Activated naive CD4-positive, alpha-beta T cell treated with anti-CD3 and anti-CD28 coated beads, Interleukin-2, amount 50 U/mL, for 24 hours (primary cell): ENCODE measurements at regions not wholly inside any gene's neighbourhood (a gene's known extent, or its start where the extent isn't known, plus 50 kb on each side); places are given as distances from the start of the nearest gene placed in this dataset.

Experiments used
- H3K27ac Mint-ChIP-seq: one replicate; pipeline ENCODE4 v1.8.0; 2021; ENCODE audit warnings: mild to moderate bottlenecking, mixed read lengths
- H3K27me3 Mint-ChIP-seq: one replicate; pipeline ENCODE4 v1.8.0; 2021; ENCODE audit warnings: mixed read lengths
- H3K36me3 Mint-ChIP-seq: one replicate; pipeline ENCODE4 v1.8.0; 2021; ENCODE audit warnings: mixed read lengths
- H3K4me1 Mint-ChIP-seq: one replicate; pipeline ENCODE4 v1.8.0; 2021; ENCODE audit warnings: mixed read lengths
- H3K4me3 Mint-ChIP-seq: one replicate; pipeline ENCODE4 v1.8.0; 2021; ENCODE audit warnings: mild to moderate bottlenecking, mixed read lengths
- H3K9me3 Mint-ChIP-seq: one replicate; pipeline ENCODE4 v1.8.0; 2021; ENCODE audit warnings: mixed read lengths

DNA sequence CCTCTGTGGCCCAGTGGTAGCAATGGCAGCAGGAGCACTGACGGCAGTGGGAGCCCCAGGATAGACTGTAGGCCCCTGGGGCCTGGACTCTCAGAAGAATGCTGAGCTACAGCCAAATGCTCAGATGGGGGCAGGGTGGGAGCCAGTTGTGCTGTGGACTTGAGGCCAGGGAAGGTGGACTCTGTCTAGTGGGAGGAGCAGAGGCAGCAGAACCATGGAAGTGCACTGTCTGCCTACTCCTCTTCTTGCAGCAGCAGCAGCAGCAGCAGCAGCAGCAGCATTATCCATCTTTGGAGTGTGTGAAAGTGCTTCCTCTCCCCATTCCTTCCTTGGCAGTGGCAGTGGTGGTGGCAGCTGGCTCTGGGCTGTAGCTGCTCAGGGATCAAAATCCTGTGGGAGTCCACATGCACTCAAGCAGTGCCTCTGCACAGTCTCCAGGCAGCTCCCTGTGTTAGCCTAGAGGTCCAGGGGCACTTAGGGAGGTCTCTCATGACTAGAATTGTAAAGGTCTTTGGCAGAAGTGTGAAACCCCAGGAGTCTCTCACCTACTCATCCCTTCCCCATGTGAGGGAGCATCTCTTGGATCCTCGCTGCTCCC, 917.9 kb upstream of the B3GALT2 start:
- H3K27me3 Mint-ChIP-seq = no peaks in the 10 kb centered on the region

DNA sequence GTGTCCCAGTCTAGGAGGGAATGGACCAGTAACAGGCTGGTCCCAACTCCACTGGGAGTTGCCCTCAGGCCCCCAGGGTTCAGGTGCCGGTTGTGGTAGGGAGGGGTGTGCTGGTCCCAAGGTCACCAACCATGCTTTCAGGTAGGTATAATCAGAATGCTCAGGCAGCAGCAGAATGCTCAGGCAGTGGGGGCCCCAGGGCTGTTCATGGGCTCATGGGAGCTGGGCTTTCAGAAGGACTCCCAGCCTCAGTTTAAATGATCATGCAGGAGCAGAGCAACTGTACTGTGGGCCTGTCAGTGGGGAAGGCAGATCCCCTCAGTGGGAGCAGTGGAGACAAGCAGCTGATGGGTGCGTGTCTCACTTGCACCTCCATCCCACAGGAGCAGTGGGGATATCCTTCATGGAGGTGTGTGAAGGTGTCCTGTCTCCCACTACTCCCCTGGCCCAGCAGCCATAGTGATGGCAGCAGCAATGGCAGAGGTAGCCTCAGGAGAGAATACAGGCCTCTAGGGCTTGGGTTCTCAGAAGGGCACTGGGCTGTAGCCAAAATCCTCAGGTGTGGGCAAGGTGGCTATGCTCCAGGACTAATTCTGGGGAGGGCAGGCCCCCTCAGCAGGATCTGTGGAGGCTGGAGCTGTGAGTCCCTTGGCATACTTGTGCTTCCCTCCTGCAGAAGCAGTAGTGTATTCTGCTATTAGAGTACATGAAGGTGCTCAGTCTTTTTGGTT, 917.3 kb upstream of the B3GALT2 start:
- no peaks in the 10 kb centered on the region for H3K27me3 Mint-ChIP-seq
- no peak overlapping the region for H3K4me3 Mint-ChIP-seq
- H3K36me3 Mint-ChIP-seq = no peaks in the 10 kb centered on the region
- no peak overlapping the region for H3K27ac Mint-ChIP-seq
- no peaks in the 10 kb centered on the region for H3K9me3 Mint-ChIP-seq
- H3K4me1 Mint-ChIP-seq = peaks cover 7% of the 10 kb centered on the region

More for the DNA sequence above, 917.9 kb upstream of the B3GALT2 start:
- peaks cover 7% of the 10 kb centered on the region for H3K4me1 Mint-ChIP-seq
- no peaks in the 10 kb centered on the region for H3K36me3 Mint-ChIP-seq
- no peak overlapping the region for H3K4me3 Mint-ChIP-seq
- no peaks in the 10 kb centered on the region for H3K9me3 Mint-ChIP-seq
- H3K27ac Mint-ChIP-seq = no peak overlapping the region

DNA sequence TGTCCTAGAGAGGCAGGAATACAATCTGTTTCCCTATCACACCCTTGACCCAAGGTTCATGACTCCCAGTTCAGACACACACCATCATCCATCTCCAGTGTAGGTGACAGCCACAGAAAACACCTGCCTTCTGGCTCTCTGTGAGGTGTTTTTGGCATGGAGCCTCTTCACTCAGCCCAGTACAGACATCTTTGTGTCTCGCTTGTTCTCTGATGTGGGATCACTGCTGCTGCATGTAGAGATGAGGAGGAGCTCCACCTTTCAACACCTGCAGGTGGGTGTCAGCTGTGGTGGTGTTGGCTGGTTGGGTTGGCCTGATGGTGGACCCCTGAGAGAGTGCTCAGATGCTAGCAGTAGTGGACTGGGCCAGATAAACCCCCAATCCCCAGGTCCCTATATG, 916.7 kb upstream of the B3GALT2 start:
- H3K27ac Mint-ChIP-seq = no peak overlapping the region
- no peaks in the 10 kb centered on the region for H3K9me3 Mint-ChIP-seq

DNA sequence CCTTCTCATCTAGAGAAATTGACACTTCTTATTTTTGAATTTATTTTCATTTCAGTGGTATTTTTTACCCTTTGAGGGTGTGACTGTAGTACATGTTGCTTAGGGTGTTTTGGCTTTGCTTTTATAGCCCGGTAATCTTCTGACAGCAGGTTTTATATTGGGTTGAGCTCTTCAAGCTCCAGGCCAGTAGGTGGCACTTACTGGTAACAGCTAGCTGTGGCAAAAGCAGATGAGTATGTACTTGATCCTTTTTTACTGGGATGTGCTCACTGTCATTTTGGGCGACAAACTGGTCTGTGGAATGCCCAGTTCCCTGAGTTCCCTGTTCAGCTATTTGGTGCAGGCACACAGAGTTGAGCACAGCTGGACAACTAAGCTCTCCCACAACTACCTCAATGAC, 916.2 kb upstream of the B3GALT2 start:
- no peaks in the 10 kb centered on the region for H3K36me3 Mint-ChIP-seq
- H3K27me3 Mint-ChIP-seq = no peaks in the 10 kb centered on the region
- H3K4me1 Mint-ChIP-seq = peaks cover 7% of the 10 kb centered on the region
- H3K9me3 Mint-ChIP-seq = no peaks in the 10 kb centered on the region
- H3K27ac Mint-ChIP-seq = no peak overlapping the region
- H3K4me3 Mint-ChIP-seq = no peak overlapping the region

More for the DNA sequence above, 916.7 kb upstream of the B3GALT2 start:
- no peaks in the 10 kb centered on the region for H3K36me3 Mint-ChIP-seq
- H3K4me1 Mint-ChIP-seq = peaks cover 7% of the 10 kb centered on the region
- no peaks in the 10 kb centered on the region for H3K27me3 Mint-ChIP-seq
- H3K4me3 Mint-ChIP-seq = no peak overlapping the region

DNA sequence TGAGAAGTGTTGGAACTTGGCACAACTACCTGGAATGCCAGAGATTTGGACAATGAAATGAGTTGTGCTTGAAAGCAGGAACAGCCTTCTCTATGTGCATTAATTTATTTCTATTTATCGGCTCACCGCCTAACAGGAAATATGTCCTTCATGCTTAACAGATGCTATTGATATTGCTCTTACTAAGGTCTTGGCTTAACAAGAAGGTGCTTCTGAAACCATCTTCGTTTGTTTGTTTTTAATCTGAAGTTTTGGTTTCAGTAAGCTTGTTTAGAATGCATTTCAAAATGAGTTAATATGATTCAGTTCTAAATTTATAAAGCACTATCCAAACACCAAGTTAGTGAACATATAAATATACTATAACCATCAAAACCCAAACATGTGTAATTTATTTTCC, 898.3 kb upstream of the B3GALT2 start:
- H3K4me3 Mint-ChIP-seq = no peak overlapping the region
- H3K27me3 Mint-ChIP-seq = no peaks in the 10 kb centered on the region
- H3K27ac Mint-ChIP-seq = no peak overlapping the region
- H3K36me3 Mint-ChIP-seq = no peaks in the 10 kb centered on the region
- H3K4me1 Mint-ChIP-seq = no peaks in the 10 kb centered on the region
- no peaks in the 10 kb centered on the region for H3K9me3 Mint-ChIP-seq

DNA sequence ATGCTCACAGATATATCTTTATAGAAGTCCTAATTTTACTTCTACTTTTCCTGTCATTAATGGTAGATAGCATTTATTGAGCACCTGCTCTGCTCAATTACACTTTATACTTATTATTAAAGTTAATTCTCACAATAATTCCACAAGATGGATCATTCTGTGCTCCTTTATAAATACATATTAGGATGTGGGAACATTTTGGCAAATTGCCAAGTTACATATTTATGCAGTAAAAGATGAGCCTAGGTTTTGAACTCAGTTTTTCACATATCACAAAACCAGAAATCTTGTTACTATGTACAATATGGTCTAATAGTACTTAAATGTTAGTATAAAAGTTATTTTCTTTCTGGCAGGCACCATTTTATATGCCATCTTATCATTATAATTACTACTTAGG, 895.0 kb upstream of the B3GALT2 start:
- no peak overlapping the region for H3K27ac Mint-ChIP-seq
- no peaks in the 10 kb centered on the region for H3K9me3 Mint-ChIP-seq

DNA sequence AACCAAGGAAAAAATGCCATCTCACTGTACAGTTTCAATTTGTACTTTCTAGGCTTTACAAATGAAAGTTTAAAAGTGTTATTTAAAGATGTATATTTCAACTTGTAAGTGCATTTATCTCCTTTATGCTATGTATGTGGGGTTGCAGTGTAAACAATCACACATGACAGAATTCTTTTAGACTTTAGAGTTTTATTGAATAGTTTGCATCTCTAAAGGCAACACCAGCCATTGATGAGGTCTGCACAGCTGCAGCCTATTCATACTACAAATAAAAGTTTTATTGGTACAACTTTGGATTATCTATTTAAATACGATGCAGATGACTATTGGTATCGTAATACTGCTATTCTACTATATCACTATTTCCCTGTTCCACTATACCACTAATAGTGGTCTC, 894.4 kb upstream of the B3GALT2 start:
- H3K36me3 Mint-ChIP-seq = no peaks in the 10 kb centered on the region
- H3K27ac Mint-ChIP-seq = no peak overlapping the region
- H3K9me3 Mint-ChIP-seq = no peaks in the 10 kb centered on the region
- H3K27me3 Mint-ChIP-seq = no peaks in the 10 kb centered on the region
- H3K4me3 Mint-ChIP-seq = no peak overlapping the region
- no peaks in the 10 kb centered on the region for H3K4me1 Mint-ChIP-seq

More for the DNA sequence above, 895.0 kb upstream of the B3GALT2 start:
- Mint-ChIP-seq H3K4me3 (no peak overlapping the region), H3K4me1 (no peaks in the 10 kb centered on the region), H3K27me3 (no peaks in the 10 kb centered on the region), H3K36me3 (no peaks in the 10 kb centered on the region)

DNA sequence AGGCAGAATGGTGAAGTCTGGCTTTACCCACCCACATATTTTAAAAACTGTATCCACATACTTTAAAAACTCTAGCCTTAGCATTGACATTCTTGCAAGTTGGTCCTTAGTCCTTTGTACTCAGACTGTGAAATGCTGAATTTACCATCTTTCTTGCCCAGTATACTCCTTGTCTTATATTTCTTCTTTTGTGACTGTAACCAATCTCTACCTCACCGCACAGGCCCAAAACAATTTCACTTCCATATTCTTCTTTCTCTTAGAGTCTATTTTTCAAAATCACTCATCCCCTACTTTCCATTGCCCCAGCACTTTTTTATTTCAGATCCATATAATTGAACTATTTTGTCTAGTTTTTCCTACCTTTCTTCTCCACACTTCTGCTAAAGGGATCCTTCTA, 892.4 kb upstream of the B3GALT2 start:
- H3K4me1 Mint-ChIP-seq = no peaks in the 10 kb centered on the region
- no peaks in the 10 kb centered on the region for H3K9me3 Mint-ChIP-seq
- no peaks in the 10 kb centered on the region for H3K27me3 Mint-ChIP-seq
- H3K36me3 Mint-ChIP-seq = no peaks in the 10 kb centered on the region
- no peak overlapping the region for H3K27ac Mint-ChIP-seq
- H3K4me3 Mint-ChIP-seq = no peak overlapping the region

DNA sequence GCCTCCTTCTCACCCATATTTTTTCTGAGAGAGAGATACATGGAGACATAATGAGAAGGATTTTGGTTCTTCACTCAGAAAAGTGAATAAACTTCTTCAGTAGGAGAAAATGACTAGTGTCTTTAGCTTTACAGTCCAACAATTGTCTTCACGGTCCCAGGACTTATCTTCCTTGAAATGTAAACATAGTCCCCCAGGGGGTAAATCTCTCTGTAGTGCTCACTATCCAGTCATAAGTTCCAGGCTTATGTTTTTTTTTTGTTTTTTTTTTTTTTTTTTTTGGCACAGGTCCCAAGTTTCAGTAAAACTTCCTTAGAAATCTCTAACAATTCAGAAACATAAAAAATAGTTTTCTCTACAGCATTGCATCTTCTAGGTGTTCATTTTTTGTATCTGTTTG, 890.2 kb upstream of the B3GALT2 start:
- H3K4me1 Mint-ChIP-seq = no peaks in the 10 kb centered on the region
- H3K4me3 Mint-ChIP-seq = no peak overlapping the region
- no peaks in the 10 kb centered on the region for H3K36me3 Mint-ChIP-seq
- no peak overlapping the region for H3K27ac Mint-ChIP-seq
- no peaks in the 10 kb centered on the region for H3K9me3 Mint-ChIP-seq
- no peaks in the 10 kb centered on the region for H3K27me3 Mint-ChIP-seq

DNA sequence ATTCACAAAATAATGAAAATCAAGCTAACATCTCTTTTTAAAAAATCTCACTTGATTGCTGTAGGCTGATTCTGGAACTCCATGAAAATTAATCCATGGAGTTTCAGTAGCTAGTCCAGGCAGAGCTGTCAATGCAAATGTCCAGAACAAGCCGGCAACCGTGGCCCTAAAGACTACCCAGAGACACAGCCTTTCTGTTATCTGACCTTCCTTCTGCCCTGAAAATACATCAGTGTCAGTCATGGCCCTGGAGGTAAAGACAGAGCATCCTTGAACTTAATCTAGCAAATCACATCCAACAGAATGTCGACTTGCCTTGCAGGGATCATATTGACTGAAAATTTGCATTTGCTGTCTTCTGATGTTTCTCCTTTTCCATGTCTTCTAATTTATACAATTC, 887.4 kb upstream of the B3GALT2 start:
- Mint-ChIP-seq H3K9me3 (peaks cover 5% of the 10 kb centered on the region), H3K36me3 (peaks cover 2% of the 10 kb centered on the region), H3K27ac (no peak overlapping the region), H3K27me3 (no peaks in the 10 kb centered on the region), H3K4me3 (no peak overlapping the region), H3K4me1 (no peaks in the 10 kb centered on the region)

DNA sequence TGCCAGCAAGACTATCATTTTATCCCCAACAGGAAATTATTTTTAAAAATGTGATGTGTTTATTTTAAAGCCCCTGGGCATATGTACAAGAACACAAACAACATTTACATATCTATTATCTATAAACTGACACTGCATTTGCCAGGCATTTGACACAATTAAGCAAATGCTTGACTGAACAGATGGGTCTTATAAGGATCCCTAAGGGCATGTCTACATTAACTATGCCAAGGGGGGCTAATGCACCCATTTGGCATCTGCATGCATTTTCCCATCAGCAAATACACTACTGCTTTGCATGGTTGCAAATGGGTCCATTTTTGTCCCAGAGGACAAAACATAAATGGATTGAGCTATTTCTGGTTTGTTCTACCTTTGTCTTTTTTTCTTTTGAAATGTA, 884.8 kb upstream of the B3GALT2 start:
- H3K27me3 Mint-ChIP-seq = no peaks in the 10 kb centered on the region
- H3K9me3 Mint-ChIP-seq = peaks cover 5% of the 10 kb centered on the region
- no peak overlapping the region for H3K4me3 Mint-ChIP-seq
- no peak overlapping the region for H3K27ac Mint-ChIP-seq
- no peaks in the 10 kb centered on the region for H3K4me1 Mint-ChIP-seq
- H3K36me3 Mint-ChIP-seq = peaks cover 2% of the 10 kb centered on the region

DNA sequence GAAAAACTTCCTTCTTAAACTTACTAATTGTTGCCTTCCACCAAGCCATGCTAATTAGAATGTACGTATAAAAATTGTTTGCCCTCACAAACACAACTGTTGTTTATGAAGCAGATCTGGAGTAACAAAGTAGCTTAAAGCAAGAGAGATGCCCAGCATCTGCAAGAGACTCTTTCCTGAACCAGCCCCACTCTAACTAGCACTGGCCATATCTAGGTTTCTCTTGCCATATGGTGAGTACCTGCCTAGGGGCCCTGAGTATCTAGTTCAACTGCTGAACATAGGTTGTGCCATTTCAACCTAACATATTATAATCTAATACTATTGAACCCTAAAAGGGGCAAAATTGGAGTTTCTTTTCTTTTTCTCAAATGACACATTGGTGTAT, 883.4 kb upstream of the B3GALT2 start:
- no peak overlapping the region for H3K27ac Mint-ChIP-seq
- H3K9me3 Mint-ChIP-seq = peaks cover 11% of the 10 kb centered on the region
- H3K4me3 Mint-ChIP-seq = no peak overlapping the region
- no peaks in the 10 kb centered on the region for H3K4me1 Mint-ChIP-seq
- H3K36me3 Mint-ChIP-seq = peaks cover 5% of the 10 kb centered on the region
- H3K27me3 Mint-ChIP-seq = no peaks in the 10 kb centered on the region

DNA sequence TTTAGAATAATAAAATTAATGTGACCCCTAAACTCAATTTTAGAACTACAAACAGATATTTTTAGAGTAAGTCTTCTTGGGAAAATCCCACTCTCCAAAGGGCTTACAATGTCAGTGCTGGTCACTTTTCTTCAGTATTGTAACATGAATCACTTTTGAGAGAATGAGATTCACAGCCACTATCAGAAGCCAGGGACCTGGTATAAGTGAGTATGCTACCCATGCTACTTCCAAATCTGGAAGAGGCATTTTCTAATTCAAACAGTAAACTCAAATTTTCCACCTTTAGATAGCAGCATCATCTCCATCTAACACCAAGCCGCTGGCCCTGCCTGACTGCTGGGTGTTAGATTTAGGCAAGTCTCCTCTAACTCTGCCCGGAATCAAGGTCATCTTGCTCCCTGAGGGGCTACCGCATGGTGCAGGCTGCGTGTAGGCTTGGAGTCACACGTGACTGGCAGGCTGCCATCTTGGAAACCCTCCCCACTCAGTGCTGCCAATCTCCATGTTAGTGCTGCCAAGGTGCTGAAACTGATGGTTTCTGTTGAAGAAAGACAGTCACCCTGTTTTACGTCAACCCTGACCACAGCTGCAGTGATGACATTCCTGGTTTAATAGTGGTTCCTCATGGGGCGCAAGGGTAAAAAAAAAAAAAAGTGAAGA, 882.9 kb upstream of the B3GALT2 start:
- peaks cover 11% of the 10 kb centered on the region for H3K9me3 Mint-ChIP-seq
- H3K4me3 Mint-ChIP-seq = no peak overlapping the region
- H3K36me3 Mint-ChIP-seq = peaks cover 5% of the 10 kb centered on the region
- H3K4me1 Mint-ChIP-seq = no peaks in the 10 kb centered on the region
- H3K27ac Mint-ChIP-seq = no peak overlapping the region
- H3K27me3 Mint-ChIP-seq = no peaks in the 10 kb centered on the region

DNA sequence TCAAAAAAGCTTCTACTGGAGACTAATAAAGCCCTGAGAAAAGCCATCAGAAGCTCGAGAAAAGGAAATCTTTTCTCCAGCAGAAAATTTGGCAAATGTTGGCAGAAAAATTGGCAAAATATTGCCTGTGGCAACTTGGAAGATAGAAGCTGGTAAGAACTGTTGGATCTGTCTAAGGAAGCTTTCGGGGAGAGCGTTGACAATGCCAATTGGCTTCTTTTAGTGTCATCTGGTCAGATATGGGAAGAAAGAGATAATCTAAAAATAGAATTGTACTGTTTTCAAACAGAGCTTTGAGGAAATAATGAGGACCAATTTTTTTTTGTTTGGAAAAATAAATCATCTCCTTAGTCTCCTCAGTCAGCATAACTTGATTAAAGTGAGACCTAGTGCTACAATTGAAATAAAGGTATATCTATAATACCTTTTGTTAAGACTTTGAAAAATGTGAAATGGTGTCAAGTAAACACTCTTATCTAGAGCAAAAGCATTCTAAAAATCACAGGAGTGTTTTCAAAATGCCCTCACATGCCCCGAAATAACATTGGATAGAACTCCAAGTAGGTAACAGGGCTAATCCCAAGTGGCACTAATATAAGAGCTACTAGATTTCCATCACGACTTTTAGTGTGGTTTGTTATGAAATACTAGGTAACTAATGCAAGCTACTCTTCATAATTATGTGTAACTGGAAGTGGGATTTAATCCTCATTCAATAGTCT, 882.2 kb upstream of the B3GALT2 start:
- Mint-ChIP-seq H3K27ac (no peak overlapping the region), H3K27me3 (no peaks in the 10 kb centered on the region), H3K4me1 (no peaks in the 10 kb centered on the region), H3K36me3 (peaks cover 6% of the 10 kb centered on the region), H3K4me3 (no peak overlapping the region), H3K9me3 (peaks cover 14% of the 10 kb centered on the region)

DNA sequence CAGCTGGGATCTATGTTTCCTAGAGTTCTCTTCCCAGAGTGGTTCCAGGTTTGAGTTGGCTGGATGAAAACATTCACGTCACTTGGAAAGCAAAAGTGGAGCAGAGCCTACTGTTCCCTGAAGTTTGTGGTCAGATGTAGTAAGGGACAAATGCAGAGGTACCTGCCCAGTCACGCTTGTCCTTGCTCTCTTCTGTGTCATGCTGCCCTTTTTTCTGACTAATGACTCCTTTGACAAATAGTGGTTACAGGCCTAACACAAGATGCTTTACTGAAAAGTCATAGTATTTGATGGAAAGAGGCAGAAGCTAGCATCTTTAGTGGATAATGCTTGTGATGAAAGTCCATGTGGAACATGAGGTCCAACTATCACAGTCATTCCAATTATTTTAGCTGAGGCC, 881.4 kb upstream of the B3GALT2 start:
- H3K36me3 Mint-ChIP-seq = peaks cover 9% of the 10 kb centered on the region
- no peaks in the 10 kb centered on the region for H3K4me1 Mint-ChIP-seq
- H3K4me3 Mint-ChIP-seq = no peak overlapping the region
- no peaks in the 10 kb centered on the region for H3K27me3 Mint-ChIP-seq
- peaks cover 16% of the 10 kb centered on the region for H3K9me3 Mint-ChIP-seq
- no peak overlapping the region for H3K27ac Mint-ChIP-seq

DNA sequence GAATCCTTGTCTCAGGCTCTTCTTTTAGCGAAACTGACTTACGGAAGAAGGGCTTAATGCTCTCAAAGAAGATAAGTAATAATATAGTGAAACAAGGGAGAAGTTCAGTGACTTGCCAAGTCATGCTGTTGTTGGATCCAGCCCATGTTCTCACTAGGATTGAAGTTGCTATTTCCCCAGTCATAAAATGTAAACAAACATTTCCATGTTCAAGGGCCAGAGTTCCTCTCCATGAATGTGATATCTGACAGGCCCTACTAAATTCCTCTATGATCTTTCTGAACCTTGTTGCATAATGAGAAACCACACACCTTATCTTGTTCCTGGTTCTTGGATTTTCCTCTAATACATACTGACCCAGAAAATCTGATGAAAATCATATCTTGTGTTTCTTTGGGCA, 876.5 kb upstream of the B3GALT2 start:
- Mint-ChIP-seq H3K27me3 (no peaks in the 10 kb centered on the region), H3K4me1 (peaks cover 33% of the 10 kb centered on the region), H3K27ac (no peak overlapping the region), H3K9me3 (peaks cover 19% of the 10 kb centered on the region), H3K4me3 (no peak overlapping the region), H3K36me3 (peaks cover 17% of the 10 kb centered on the region)
